ENCODE measurements at regions not wholly inside any gene's neighbourhood (a gene's known extent, or its start where the extent isn't known, plus 50 kb on each side); places are given as distances from the start of the nearest gene placed in this dataset.

DNA sequence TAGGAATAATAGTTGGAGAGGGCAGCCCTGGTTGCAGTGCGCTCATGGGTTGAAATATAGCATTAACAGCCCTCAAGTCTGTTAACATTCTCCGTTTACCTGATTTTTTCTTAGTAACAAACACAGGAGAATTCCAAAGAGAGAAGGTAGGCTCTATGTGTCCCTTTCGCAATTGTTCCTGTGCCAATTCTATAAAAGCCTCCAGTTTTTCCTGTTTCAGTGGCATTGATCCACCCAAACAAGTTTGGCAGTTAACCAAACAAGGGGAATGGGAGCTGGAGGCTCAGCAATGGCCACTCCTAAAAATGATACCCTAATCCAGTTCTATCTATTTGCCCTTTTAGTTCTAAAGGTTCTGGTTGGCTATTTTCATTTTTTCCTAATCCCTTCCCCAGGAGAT, 151.6 kb downstream of the ZNF486 start:
- TF ChIP-seq TAF1 (IDR thresholded peaks at IDR 0.05; ENCODE audit: borderline replicate concordance, insufficient read depth, low read length) (no peak), POLR2AphosphoS5 (IDR thresholded peaks at IDR 0.05; ENCODE audit: low read depth, low read length) (no peak)

Measured in PFSK-1 (cell line).